SK-N-SH treated with all-trans-retinoic acid at 6 μM for 48 hours (cell line): ENCODE measurements at regions not wholly inside any gene's neighbourhood (a gene's known extent, or its start where the extent isn't known, plus 50 kb on each side); places are given as distances from the start of the nearest gene placed in this dataset.

Source experiments
- BACH2 ChIP-seq: fragments of 250-450 bp; sonication (Bioruptor Pico); IDR thresholded peaks from 2 replicates; pipeline ENCODE4 v1.9.0; 2021; ENCODE audit warnings: mild to moderate bottlenecking, borderline replicate concordance
- CSDC2 ChIP-seq: fragments of 250-450 bp; sonication (Bioruptor Pico); IDR thresholded peaks from 2 replicates; pipeline ENCODE4 v1.5.0; 2020; ENCODE audit warnings: mild to moderate bottlenecking, moderate library complexity
- TCF4 ChIP-seq: fragments of 250-450 bp; sonication (Bioruptor Pico); IDR thresholded peaks from 2 replicates; pipeline ENCODE4 v1.8.0; 2021; ENCODE audit warnings: mild to moderate bottlenecking, moderate library complexity, borderline replicate concordance
- ZC3H10 ChIP-seq: fragments of 250-450 bp; sonication (Bioruptor Pico); IDR thresholded peaks from 2 replicates; pipeline ENCODE4 v1.5.1; 2021; ENCODE audit warnings: mild to moderate bottlenecking, moderate library complexity
- ZFP3 ChIP-seq: fragments of 250-450 bp; sonication (Bioruptor Pico); IDR thresholded peaks from 2 replicates; pipeline ENCODE4 v1.5.0; 2020; ENCODE audit warnings: mild to moderate bottlenecking, moderate library complexity
- ZFP30 ChIP-seq: fragments of 450-650 bp; formaldehyde crosslinking; IDR thresholded peaks from 2 replicates; pipeline ENCODE4 v1.5.0; 2022; ENCODE audit warnings: mild to moderate bottlenecking, moderate library complexity
- ZNF565 ChIP-seq: fragments of 450-650 bp; formaldehyde crosslinking; conservative IDR thresholded peaks from 2 replicates; pipeline ENCODE4 v1.5.0; 2020; ENCODE audit warnings: low read depth, mild to moderate bottlenecking, moderate library complexity
- ZNF8 ChIP-seq: fragments of 450-650 bp; formaldehyde crosslinking; IDR thresholded peaks from 2 replicates; pipeline ENCODE4 v1.5.0; 2020; ENCODE audit warnings: mild to moderate bottlenecking, moderate library complexity
- TF ChIP-seq, protein P1 (sequence below): fragments of 250-450 bp; sonication (Bioruptor Pico); IDR thresholded peaks from 2 replicates; pipeline ENCODE4 v1.8.0; 2020; ENCODE audit warnings: mild to moderate bottlenecking, moderate library complexity, borderline replicate concordance

DNA sequence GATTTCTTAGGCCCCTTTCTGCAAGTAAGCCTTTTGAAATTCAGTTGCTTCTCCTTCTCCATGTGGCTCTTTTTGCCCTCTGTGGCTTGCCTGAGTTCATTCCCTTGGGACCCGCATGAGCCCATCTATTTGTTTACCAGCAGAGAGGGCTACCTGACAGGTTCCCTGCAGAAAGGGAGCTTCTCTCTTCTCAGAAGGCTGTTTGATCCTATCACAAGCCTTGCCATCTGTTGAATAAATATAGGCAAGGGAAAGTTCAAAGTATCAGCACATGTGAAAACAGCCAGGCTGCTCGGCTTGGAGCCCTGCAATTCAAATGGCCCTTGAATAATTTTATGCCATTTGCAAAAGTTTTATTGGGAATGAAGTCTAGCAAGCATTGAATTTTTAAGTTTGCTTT is 720.2 kb upstream of the FZD8 start:
- TF ChIP-seq ZFP30 (CRISPR knock-in tag) (no peak), TCF4 (CRISPR knock-in tag) (no peak), ZFP3 (CRISPR knock-in tag) (no peak), BACH2 (CRISPR knock-in tag) (no peak), CSDC2 (CRISPR knock-in tag) (no peak), ZNF565 (CRISPR knock-in tag) (no peak), ZC3H10 (CRISPR knock-in tag) (no peak), ZNF8 (CRISPR knock-in tag) (no peak)
- TF ChIP-seq, protein P1, sequence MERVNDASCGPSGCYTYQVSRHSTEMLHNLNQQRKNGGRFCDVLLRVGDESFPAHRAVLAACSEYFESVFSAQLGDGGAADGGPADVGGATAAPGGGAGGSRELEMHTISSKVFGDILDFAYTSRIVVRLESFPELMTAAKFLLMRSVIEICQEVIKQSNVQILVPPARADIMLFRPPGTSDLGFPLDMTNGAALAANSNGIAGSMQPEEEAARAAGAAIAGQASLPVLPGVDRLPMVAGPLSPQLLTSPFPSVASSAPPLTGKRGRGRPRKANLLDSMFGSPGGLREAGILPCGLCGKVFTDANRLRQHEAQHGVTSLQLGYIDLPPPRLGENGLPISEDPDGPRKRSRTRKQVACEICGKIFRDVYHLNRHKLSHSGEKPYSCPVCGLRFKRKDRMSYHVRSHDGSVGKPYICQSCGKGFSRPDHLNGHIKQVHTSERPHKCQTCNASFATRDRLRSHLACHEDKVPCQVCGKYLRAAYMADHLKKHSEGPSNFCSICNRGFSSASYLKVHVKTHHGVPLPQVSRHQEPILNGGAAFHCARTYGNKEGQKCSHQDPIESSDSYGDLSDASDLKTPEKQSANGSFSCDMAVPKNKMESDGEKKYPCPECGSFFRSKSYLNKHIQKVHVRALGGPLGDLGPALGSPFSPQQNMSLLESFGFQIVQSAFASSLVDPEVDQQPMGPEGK (CRISPR knock-in tag) = no peak
